HG02938 (cell line): ENCODE measurements at regions not wholly inside any gene's neighbourhood (a gene's known extent, or its start where the extent isn't known, plus 50 kb on each side); places are given as distances from the start of the nearest gene placed in this dataset.
"Not testable (repeated sequence)": the region's sequence is repeated elsewhere in the genome, so short reads cannot be mapped to it uniquely, and the experiment has no call there.

ENCODE experiments used
- ATAC-seq: cut with Tn5 transposase; IDR thresholded peaks from one replicate; pipeline ENCODE4 v1.9.1; 2021; ENCODE audit warnings: mild to moderate bottlenecking, moderate library complexity; ENCODE audit not compliant: unreplicated experiment

DNA sequence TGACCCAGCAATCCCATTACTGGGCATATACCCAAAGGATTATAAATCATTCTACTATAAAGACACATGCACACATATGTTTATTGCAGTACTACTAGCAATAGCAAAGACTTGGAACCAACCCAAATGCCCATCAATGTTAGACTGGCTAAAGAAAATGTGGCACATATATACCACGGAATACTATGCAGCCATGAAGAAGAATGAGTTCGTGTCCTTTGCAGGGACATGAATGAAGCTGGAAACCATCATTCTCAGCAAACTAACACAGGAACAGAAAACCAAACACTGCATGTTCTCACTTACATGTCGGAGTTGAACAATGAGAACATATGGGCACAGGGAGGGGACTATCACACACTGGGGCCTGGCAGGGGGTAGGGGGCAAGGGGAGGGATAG, 183.0 kb downstream of the HACE1 start:
- not testable (repeated sequence) for ATAC-seq

- not testable (repeated sequence) for ATAC-seq
These were observed 184.6 kb downstream of the HACE1 start for GRCh38 chr6:104675161-104675560.

DNA sequence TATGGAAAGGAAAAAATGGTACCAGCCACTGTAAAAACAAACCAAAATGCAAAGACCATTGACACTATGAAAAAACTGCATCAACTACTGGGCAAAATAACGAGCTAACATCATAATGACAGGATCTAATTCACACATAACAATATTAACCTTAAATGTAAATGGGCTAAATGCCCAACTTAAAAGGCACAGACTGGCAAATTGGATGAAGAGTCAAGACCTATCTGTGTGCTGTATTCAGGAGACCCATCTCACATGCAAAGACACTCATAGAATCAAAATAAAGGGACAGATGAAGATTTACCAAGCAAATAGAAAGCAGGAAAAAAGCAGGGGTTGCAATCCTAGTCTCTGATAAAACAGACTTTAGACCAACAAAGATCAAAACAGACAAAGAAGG, 186.6 kb downstream of the HACE1 start:
- ATAC-seq: not testable (repeated sequence)

GRCh38 chr6:104671591-104671891, 188.2 kb downstream of the HACE1 start:
- ATAC-seq: not testable (repeated sequence)

GRCh38 chr6:104670834-104671590, 188.7 kb downstream of the HACE1 start:
- ATAC-seq: not testable (repeated sequence)

DNA sequence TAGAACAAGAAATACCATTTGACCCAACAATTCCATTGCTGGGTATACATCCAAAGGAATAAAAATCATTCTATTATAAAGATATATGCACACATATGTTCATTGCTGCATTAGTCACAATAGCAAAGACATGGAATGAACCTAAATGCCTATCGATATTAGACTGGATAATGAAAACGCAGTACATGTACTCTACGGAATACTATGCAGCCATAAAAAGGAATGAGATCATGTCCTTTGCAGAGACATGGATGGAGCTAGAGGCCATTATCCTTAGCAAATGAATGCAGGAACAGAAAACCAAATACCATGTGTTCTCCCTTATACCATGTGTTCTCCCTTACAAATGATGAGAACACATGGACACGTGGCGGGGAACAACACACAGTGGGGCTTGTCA, 190.2 kb downstream of the HACE1 start:
- no peak for ATAC-seq

DNA sequence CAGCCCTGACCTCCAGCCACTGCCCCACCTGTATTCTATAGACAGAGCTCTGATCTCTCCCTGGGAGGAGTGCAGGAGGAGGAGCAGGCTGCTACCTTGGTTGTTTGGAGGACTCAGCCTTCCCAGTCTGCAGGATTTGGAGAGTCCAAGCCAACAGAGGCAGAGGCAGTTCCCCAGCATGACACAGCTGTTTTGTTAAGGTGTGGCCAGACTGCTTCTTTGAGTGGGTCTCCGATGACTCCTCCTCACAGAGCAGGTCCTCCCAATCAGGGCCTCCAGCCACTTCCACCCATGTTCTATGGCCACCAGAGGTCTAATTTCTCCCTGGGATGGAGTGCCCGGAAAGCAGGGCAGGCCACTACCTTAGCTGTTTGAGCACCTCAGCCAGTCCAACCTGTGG, 203.5 kb downstream of the HACE1 start:
- ATAC-seq: no peak

GRCh38 chr6:104653781-104654180, 205.9 kb downstream of the HACE1 start:
- no peak for ATAC-seq

DNA sequence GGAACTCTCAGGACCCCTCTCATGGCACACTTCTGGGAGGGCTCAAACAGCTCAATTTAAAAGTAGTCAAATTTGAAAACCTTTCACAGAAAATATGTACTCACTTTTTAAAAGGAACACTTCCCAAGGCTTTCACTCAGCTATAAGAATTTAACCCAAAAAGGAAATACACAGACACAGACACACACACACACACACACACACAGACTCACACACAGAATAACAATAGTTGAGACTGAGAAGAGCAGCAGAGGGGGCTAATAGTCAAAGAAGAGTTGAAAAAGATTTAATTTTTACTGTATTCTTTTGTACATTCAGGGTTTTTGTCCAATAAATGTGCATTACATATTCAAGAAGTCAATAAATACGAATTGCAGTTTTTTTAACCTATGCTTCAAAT, 211.4 kb downstream of the HACE1 start:
- no peak for ATAC-seq

DNA sequence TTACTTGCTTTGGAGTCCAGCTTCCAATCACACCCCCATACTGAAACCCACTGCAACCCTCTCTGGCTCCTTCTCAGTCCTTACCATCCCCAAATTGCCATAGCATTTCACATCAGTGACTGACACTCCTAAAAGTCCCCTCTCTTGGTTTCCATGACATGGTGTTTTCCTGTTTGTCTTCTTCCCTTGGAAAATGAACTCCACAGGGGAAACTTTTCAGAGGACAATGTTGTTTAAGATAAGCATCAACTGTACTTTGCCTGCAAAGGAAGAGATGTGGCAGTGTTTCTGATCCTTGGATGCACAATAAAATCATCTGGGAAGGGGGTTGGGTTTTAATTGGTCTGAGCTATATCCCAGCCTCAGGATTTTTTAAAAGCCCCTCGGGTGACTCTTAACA, 214.9 kb downstream of the HACE1 start:
- ATAC-seq: no peak

DNA sequence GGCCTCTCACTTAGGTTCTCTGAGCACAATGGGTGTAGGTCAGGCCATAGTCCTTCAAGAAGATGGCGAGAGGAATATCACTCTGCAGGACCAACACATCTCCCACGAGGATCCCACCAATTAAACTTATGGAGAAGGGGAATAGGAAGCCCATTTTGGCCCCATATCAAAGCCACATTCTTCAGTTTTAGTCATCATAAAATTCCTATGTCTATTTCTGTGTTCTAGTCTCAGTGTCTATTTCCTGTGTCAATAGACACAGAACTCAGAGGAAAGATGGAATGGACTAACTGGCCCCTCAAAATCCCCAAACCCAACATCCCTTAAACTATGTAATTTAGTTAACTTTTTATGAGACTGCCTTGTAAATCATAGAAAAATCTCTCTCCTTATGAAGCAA, 216.8 kb downstream of the HACE1 start:
- no peak for ATAC-seq

- ATAC-seq: no peak
These were observed 219.0 kb downstream of the HACE1 start for GRCh38 chr6:104640761-104641160.

DNA sequence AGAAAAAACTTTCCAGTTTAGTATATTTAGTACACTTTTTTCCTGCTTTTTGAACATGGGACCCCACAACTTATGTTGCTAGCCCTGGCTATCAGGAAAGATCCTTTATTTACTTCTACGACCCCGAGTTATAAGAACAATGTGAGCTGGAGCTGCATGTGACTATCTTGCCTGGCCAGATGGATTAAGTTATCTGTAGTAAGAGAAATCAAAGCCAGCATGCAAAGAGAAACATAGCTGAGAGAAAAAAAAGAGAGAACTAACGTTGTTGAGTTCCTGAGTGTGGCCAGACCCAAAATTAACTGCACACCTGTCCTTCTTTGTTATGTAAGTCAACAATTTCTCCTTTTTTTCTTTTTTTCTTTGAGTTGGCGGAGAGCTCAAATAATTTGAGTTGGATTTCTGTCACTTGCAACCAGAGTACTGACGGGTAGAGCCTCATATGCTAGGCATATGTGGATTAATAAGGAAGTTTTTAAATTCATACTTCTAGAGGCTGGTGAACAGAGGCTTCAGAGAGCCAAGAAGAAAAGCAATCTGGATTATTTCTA, 219.5 kb downstream of the HACE1 start:
- no peak for ATAC-seq

- ATAC-seq: peak; percentile 91
These were observed 220.1 kb downstream of the HACE1 start for GRCh38 chr6:104639668-104640067.

- no peak for ATAC-seq
These were observed 220.9 kb downstream of the HACE1 start for GRCh38 chr6:104638841-104639290.

GRCh38 chr6:104633125-104633524, 226.6 kb downstream of the HACE1 start:
- no peak for ATAC-seq

GRCh38 chr6:104632588-104632987, 227.1 kb downstream of the HACE1 start:
- no peak for ATAC-seq

DNA sequence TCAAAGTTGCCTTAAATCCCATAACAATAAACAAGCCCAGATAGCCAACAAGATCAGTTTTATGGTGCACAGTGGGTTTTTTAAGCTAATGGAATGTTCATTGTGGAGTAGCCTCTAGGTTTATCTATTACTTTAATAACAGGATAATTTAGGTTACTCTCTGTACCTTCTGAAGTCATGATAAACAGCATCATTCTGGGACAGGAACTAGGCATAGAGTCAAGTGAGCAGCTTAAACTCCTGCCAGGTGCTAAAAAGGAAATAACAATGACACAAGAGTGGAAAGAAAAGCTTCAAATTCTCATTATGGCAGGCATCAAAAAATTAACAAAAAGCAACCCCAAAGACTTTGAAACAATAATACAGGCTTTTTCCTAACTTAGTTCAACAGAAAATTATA, 228.8 kb downstream of the HACE1 start:
- ATAC-seq: no peak

DNA sequence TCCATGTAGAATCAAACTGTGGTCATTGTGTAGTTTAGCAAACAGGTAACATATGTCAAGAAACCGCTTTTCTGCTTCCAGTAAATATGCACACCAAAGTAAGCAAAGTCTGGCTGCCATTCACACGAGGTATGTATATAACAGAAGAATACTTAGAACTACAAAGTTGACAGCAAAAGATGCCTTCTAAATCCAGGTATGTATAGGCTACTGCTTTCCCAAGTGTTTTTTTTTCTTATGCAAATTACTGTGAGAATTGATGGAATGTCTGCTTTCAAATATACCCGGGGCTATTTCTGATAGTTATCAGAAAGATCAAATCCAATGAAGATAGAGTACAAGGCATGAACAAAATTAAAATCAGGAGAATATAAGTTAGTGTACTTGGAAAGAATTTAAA, 229.2 kb downstream of the HACE1 start:
- ATAC-seq: no peak

DNA sequence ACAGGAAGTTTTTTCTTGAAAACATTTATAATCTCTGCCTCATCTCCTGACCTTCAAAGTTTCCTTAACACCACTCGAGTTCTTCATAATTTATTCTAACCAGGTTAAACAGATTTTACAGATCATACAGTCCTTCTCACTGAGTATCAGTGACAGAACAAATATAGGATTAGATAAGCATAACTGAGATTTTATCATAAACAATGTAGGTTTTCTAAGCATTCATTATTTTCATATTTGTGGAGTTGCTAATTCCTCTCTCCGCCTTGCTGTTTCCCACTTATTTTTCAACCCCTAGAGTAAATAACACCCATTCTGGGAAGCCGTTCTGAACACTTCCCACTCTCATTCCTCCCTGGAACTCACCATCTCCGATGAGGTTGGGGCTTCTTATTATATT, 229.9 kb downstream of the HACE1 start:
- no peak for ATAC-seq

DNA sequence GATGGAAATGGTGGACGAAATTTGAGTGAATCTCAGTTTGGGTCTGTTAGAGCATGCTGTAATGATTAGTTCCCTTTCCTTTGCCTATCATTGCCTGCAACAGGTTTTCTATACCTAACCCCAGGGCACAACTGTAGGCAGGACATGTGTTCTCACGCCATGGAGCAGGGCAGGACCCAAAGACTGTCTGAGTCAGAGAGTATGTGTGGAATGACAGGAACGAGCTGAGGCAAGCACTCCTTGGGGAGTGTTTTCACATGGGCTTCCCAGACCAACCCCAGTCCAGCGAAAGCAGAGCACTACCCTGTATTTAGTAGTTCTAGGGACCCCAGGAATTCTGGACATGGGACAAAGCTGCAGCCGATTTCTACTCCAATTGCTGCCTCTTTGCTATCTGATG, 234.2 kb downstream of the HACE1 start:
- no peak for ATAC-seq

DNA sequence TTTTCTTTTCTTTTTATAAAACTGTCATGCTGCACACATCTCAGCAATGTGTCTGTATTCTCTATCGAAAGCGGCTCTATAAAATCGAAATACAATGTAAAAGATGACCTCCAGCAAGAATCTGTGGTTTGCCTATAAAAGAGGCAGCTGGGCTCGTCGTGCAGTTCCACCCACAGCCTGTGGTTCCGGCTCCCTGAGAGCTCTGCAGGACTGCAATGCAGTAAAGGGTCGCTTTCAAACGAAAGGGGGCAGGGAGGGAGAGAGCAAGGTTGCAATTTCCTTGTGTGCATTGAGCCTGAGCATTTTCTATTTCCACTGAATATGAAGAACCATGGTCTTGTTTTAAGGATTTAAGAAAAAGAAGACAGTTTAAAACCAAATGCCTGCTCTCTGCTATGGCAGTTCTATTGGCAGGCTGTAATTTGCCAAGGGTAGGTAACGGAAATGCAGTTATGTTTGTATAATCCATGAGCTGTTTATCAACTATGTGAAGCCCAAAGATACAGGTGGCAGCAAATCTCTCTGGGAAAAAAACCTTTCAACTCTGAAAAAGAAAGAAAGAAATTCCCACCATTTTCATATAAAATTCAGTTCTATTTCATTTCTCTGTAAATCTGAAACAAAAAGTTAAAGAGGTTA, 236.5 kb downstream of the HACE1 start:
- no peak for ATAC-seq
